B cell (primary cell): ENCODE measurements at regions not wholly inside any gene's neighbourhood (a gene's known extent, or its start where the extent isn't known, plus 50 kb on each side); places are given as distances from the start of the nearest gene placed in this dataset.

Experiments
- ATAC-seq: fragments of 200-7000 bp; cut with Tn5 transposase; one replicate; pipeline ENCODE4 v1.10.0; 2021; ENCODE audit warnings: low read depth, mild to moderate bottlenecking, moderate number of reproducible peaks, moderate library complexity
- CTCF ChIA-PET: fragments of 350-600 bp; sonication (Branson Sonifier 250); formaldehyde crosslinking; loops from one replicate; lab custom pipeline; 2021; ENCODE audit warnings: antibody characterized with exemption, inconsistent platforms; lab: Charles Lee
- POLR2A ChIA-PET: fragments of 350-600 bp; sonication (Branson Sonifier 250); formaldehyde crosslinking; loops from one replicate; lab custom pipeline; 2021; ENCODE audit warnings: antibody characterized with exemption; lab: Charles Lee
- DNase-seq: peaks from one replicate; pipeline ENCODE4 v3.0.0; 2013
- H2AFZ ChIP-seq: 2 replicates; pipeline ENCODE4 v1.6.1; 2012; ENCODE audit warnings: mild to moderate bottlenecking, low read depth, low read length; ENCODE audit not compliant: insufficient read depth, poor library complexity, severe bottlenecking
- H3K27ac ChIP-seq, 2 donors: 1 replicate in 1 of 2; 2 replicates in 1 of 2; pipeline ENCODE4 v1.5.1; 2012 to 2013; ENCODE audit warnings: low read length in 2 of 2, mild to moderate bottlenecking in 2 of 2, moderate library complexity in 1 of 2
- H3K27me3 ChIP-seq, 4 experiments: fragments of 200-600 bp in 1 of 4; sonication (generic) in 1 of 4; replicated peaks in 1 of 4; 1 replicate in 2 of 4; 2 replicates in 2 of 4; pipeline versions ENCODE4 v1.6.1 to v1.7.0; 2013 to 2016; ENCODE audit warnings: low read length in 3 of 4, mild to moderate bottlenecking in 2 of 4, mixed read lengths in 1 of 4, moderate library complexity in 1 of 4; ENCODE audit not compliant: insufficient read depth in 4 of 4, control insufficient read depth in 3 of 4; ENCODE audit errors: control extremely low read depth in 1 of 4
- H3K36me3 ChIP-seq, 2 experiments: replicated peaks in 1 of 2; 1 replicate in 1 of 2; 2 replicates in 1 of 2; pipeline versions ENCODE4 v1.6.1 to v1.7.1; 2013; ENCODE audit warnings: low read length in 1 of 2; ENCODE audit not compliant: insufficient read depth in 2 of 2, control insufficient read depth in 1 of 2; ENCODE audit errors: control extremely low read depth in 1 of 2, extremely low read depth in 1 of 2
- H3K4me1 ChIP-seq, 2 donors: fragments of 200-600 bp in 1 of 2; sonication (generic) in 1 of 2; 1 replicate in 1 of 2; 2 replicates in 1 of 2; pipeline versions ENCODE4 v1.5.1 to v1.6.1; 2013 to 2017; ENCODE audit warnings: low read length in 2 of 2; ENCODE audit not compliant: control insufficient read depth in 2 of 2, insufficient read depth in 2 of 2
- H3K4me2 ChIP-seq: replicated peaks from 2 replicates; pipeline ENCODE3; 2012; ENCODE audit warnings: mild to moderate bottlenecking, low read depth, low read length; ENCODE audit not compliant: poor library complexity, severe bottlenecking
- H3K4me3 ChIP-seq, 5 experiments: fragments of 200-600 bp in 1 of 5; sonication (generic) in 1 of 5; 1 replicate in 3 of 5; 2 replicates in 2 of 5; pipeline versions ENCODE4 v1.5.1 to v1.7.0; 2011 to 2016; ENCODE audit warnings: low read length in 4 of 5, mild to moderate bottlenecking in 4 of 5, low read depth in 2 of 5, control low read depth in 1 of 5, moderate library complexity in 1 of 5; ENCODE audit not compliant: insufficient read depth in 1 of 5; ENCODE audit errors: control extremely low read depth in 1 of 5, extremely low read depth in 1 of 5
- H3K79me2 ChIP-seq: fragments of 200-600 bp; sonication (generic); one replicate; pipeline ENCODE4 v1.6.0; 2016; ENCODE audit warnings: low read length; ENCODE audit not compliant: control insufficient read depth, insufficient read depth
- H3K9ac ChIP-seq: fragments of 200-600 bp; sonication (generic); 2 replicates; pipeline ENCODE4 v1.6.1; 2017; ENCODE audit warnings: mild to moderate bottlenecking, low read length, moderate library complexity
- H3K9me3 ChIP-seq, 3 donors: one replicate each; pipeline versions ENCODE4 v1.6.1 to v1.7.1; 2013; ENCODE audit warnings: low read length in 2 of 3; ENCODE audit not compliant: control insufficient read depth in 2 of 3, insufficient read depth in 1 of 3; ENCODE audit errors: control extremely low read depth in 1 of 3
- H4K20me1 ChIP-seq: 2 replicates; pipeline ENCODE4 v1.6.0; 2012; ENCODE audit warnings: mild to moderate bottlenecking, low read length; ENCODE audit not compliant: insufficient read depth, control insufficient read depth, poor library complexity, severe bottlenecking
- H3K27ac Mint-ChIP-seq: one replicate; pipeline ENCODE4 v1.8.0; 2021; ENCODE audit warnings: mixed read lengths
- H3K27me3 Mint-ChIP-seq: one replicate; pipeline ENCODE4 v1.8.0; 2021; ENCODE audit warnings: mixed read lengths
- H3K4me1 Mint-ChIP-seq: one replicate; pipeline ENCODE4 v1.8.0; 2021; ENCODE audit warnings: mixed read lengths
- H3K4me3 Mint-ChIP-seq: one replicate; pipeline ENCODE4 v1.8.0; 2021; ENCODE audit warnings: mixed read lengths
- H3K9me3 Mint-ChIP-seq: one replicate; pipeline ENCODE4 v1.8.0; 2022; ENCODE audit warnings: mixed read lengths; ENCODE audit not compliant: insufficient read depth
- CTCF ChIP-seq: fragments of 200-600 bp; IDR thresholded peaks from one replicate; pipeline ENCODE4 v1.8.0; 2022; ENCODE audit warnings: antibody characterized with exemption, mild to moderate bottlenecking
- EZH2 ChIP-seq: IDR thresholded peaks from 2 replicates; pipeline ENCODE4 v1.6.1; 2012; ENCODE audit warnings: borderline replicate concordance, low read depth, mild to moderate bottlenecking, moderate library complexity, low read length; ENCODE audit not compliant: insufficient read depth, poor library complexity, severe bottlenecking
- WGBS: methylation state at CpG from one replicate; pipeline ENCODE4 v1.1.5; 2013; ENCODE audit warnings: missing lambda C conversion rate; ENCODE audit not compliant: insufficient coverage; 5-methylcytosine and 5-hydroxymethylcytosine counted together
- intact Hi-C: fragments of 100-400 bp; cut with micrococcal nuclease; formaldehyde crosslinking; loops from one replicate; pipeline ENCODE4 v1.10.0; 2022

GRCh38 chr15:39310633-39311032 is 270.2 kb upstream of the THBS1 start:
- CTCF ChIA-PET = no interaction called here
- no peak overlapping the region for H3K4me2 ChIP-seq
- no peak overlapping the region for H3K4me3 ChIP-seq
- H4K20me1 ChIP-seq = no peaks in the 10 kb centered on the region
- no peaks in the 10 kb centered on the region for H3K27me3 ChIP-seq
- H3K36me3 ChIP-seq = no peaks in the 10 kb centered on the region
- H3K27ac ChIP-seq = no peak overlapping the region
- no peaks in the 10 kb centered on the region for H3K4me1 Mint-ChIP-seq
- no peak overlapping the region for H3K27ac Mint-ChIP-seq
- no peaks in the 10 kb centered on the region for H3K27me3 Mint-ChIP-seq
- H2AFZ ChIP-seq = no peak overlapping the region
- WGBS = 88% methylated on average over 1 of the region's 3 CpGs
- DNase-seq (no peak), ATAC-seq (no peak)
- no peak overlapping the region for H3K9ac ChIP-seq
- no peaks in the 10 kb centered on the region for H3K79me2 ChIP-seq
- no peaks in the 10 kb centered on the region for H3K9me3 ChIP-seq
- TF ChIP-seq CTCF (no peak), EZH2 (no peak)
- POLR2A ChIA-PET = no interaction called here
- peaks cover 2% of the 10 kb centered on the region for H3K9me3 Mint-ChIP-seq
- no peak overlapping the region for H3K4me3 Mint-ChIP-seq
- intact Hi-C loops = no loop called here
- H3K4me1 ChIP-seq = no peaks in the 10 kb centered on the region

- Mint-ChIP-seq H3K4me1 (no peaks in the 10 kb centered on the region), H3K9me3 (no peaks in the 10 kb centered on the region), H3K27ac (no peak overlapping the region), H3K27me3 (peaks cover 2% of the 10 kb centered on the region), H3K4me3 (no peak overlapping the region)
- Histone ChIP-seq H4K20me1 (no peaks in the 10 kb centered on the region), H2AFZ (no peak overlapping the region), H3K79me2 (no peaks in the 10 kb centered on the region), H3K27me3 (no peaks in the 10 kb centered on the region), H3K27ac (no peak overlapping the region), H3K4me2 (no peak overlapping the region), H3K9ac (no peak overlapping the region), H3K4me3 (no peak overlapping the region), H3K4me1 (no peaks in the 10 kb centered on the region), H3K9me3 (no peaks in the 10 kb centered on the region), H3K36me3 (no peaks in the 10 kb centered on the region)
- CTCF ChIA-PET = no interaction called here
- DNase-seq (no peak), ATAC-seq (no peak)
- intact Hi-C loops = no loop called here
- POLR2A ChIA-PET = no interaction called here
- no peak for TF ChIP-seq EZH2
- no peak for TF ChIP-seq CTCF
- no CpG with 5 or more reads among the region's 3 CpGs for WGBS
These were observed 267.9 kb upstream of the THBS1 start for GRCh38 chr15:39312984-39313383.
